H1 (cell line): ENCODE measurements at regions not wholly inside any gene's neighbourhood (a gene's known extent, or its start where the extent isn't known, plus 50 kb on each side); places are given as distances from the start of the nearest gene placed in this dataset.

ENCODE experiments used
- CTCF ChIA-PET: fragments of 300-600 bp; sonication (Branson Sonifier 250); formaldehyde crosslinking; loops from one replicate; lab custom pipeline; 2021; ENCODE audit not compliant: partially characterized antibody; lab: Charles Lee
- POLR2A ChIA-PET: fragments of 300-600 bp; sonication (Branson Sonifier 250); formaldehyde crosslinking; loops from one replicate; lab custom pipeline; 2021; ENCODE audit warnings: inconsistent platforms; ENCODE audit not compliant: partially characterized antibody; lab: Charles Lee
- DNase-seq, 2 experiments: peaks; one replicate each; pipeline versions ENCODE4 v3.0.0 to v3.0.0-alpha.2; 2010 to 2022; ENCODE audit warnings: low spot score in 2 of 2, low read depth in 1 of 2, mixed read lengths in 1 of 2
- FAIRE-seq: peaks from 2 replicates; lab custom pipeline; 2011; peaks lifted over from hg19 to GRCh38; lab: Jason Lieb, UNC
- H2AFZ ChIP-seq: 2 replicates; pipeline ENCODE4 v1.8.1; 2012; ENCODE audit warnings: low read length, inconsistent platforms
- H2AK5ac ChIP-seq: 2 replicates; pipeline ENCODE4 v1.6.1; 2013; ENCODE audit warnings: low read depth, low read length
- H2BK120ac ChIP-seq: replicated peaks from 2 replicates; pipeline ENCODE3; 2013; ENCODE audit warnings: low read depth, low read length, inconsistent platforms
- H2BK12ac ChIP-seq: 2 replicates; pipeline ENCODE4 v1.6.1; 2013; ENCODE audit warnings: low read depth, low read length
- H2BK15ac ChIP-seq: 2 replicates; pipeline ENCODE4 v1.6.1; 2013; ENCODE audit warnings: low read length
- H2BK20ac ChIP-seq: 2 replicates; pipeline ENCODE4 v1.6.1; 2013; ENCODE audit warnings: low read length
- H2BK5ac ChIP-seq: 2 replicates; pipeline ENCODE4 v1.6.1; 2013; ENCODE audit warnings: low read depth, low read length
- H3K14ac ChIP-seq: 2 replicates; pipeline ENCODE4 v1.6.1; 2013; ENCODE audit warnings: inconsistent platforms; ENCODE audit not compliant: insufficient read length
- H3K18ac ChIP-seq: 2 replicates; pipeline ENCODE4 v1.6.1; 2013; ENCODE audit warnings: low read length; ENCODE audit errors: extremely low read depth
- H3K23ac ChIP-seq: 2 replicates; pipeline ENCODE4 v1.6.1; 2013; ENCODE audit warnings: inconsistent platforms; ENCODE audit not compliant: insufficient read length
- H3K23me2 ChIP-seq: 2 replicates; pipeline ENCODE4 v1.6.1; 2013; ENCODE audit warnings: low read depth, low read length
- H3K27ac ChIP-seq: 2 replicates; pipeline ENCODE4 v1.6.1; 2011; ENCODE audit warnings: low read depth, low read length, inconsistent platforms
- H3K27me3 ChIP-seq, 4 experiments: replicated peaks in 1 of 4; 1 replicate in 1 of 4; 2 replicates in 3 of 4; pipeline versions ENCODE4 v1.6.1 to v1.8.1; 2011 to 2013; ENCODE audit warnings: low read length in 3 of 4, mild to moderate bottlenecking in 3 of 4, inconsistent platforms in 2 of 4, mixed read lengths in 2 of 4, moderate library complexity in 1 of 4; ENCODE audit not compliant: control insufficient read depth in 3 of 4, insufficient read depth in 3 of 4; ENCODE audit errors: extremely low read depth in 1 of 4
- H3K36me3 ChIP-seq, 4 experiments: 2 replicates each; pipeline versions ENCODE4 v1.6.1 to v1.8.1; 2011 to 2013; ENCODE audit warnings: mild to moderate bottlenecking in 4 of 4, low read length in 3 of 4, moderate library complexity in 2 of 4, control low read depth in 1 of 4, inconsistent platforms in 1 of 4; ENCODE audit not compliant: insufficient read depth in 4 of 4, control insufficient read depth in 2 of 4
- H3K4ac ChIP-seq: replicated peaks from 2 replicates; pipeline ENCODE3; 2013; ENCODE audit warnings: low read length, low read depth, mixed read lengths, inconsistent platforms; ENCODE audit not compliant: insufficient read length
- H3K4me1 ChIP-seq, 4 experiments: replicated peaks in 1 of 4; 1 replicate in 1 of 4; 2 replicates in 3 of 4; pipeline versions ENCODE4 v1.6.1 to v1.8.1; 2011 to 2013; ENCODE audit warnings: low read length in 3 of 4, inconsistent platforms in 2 of 4, mixed read lengths in 1 of 4; ENCODE audit not compliant: insufficient read depth in 4 of 4, control insufficient read depth in 3 of 4
- H3K4me2 ChIP-seq, 2 experiments: 2 replicates each; pipeline versions ENCODE4 v1.6.1 to v1.8.1; 2011 to 2013; ENCODE audit warnings: low read depth in 2 of 2, low read length in 2 of 2, control low read depth in 1 of 2, inconsistent platforms in 1 of 2, mild to moderate bottlenecking in 1 of 2; ENCODE audit not compliant: insufficient read depth in 1 of 2
- H3K4me3 ChIP-seq, 4 experiments: fragments of 200-600, 300-600 bp in 1 of 4; sonication (generic), shearing (Covaris generic), sonication (Bioruptor Twin) in 1 of 4; 2 replicates each; pipeline versions ENCODE4 v1.5.1 to v1.8.1; 2011 to 2016; ENCODE audit warnings: low read length in 4 of 4, low read depth in 3 of 4, control low read depth in 2 of 4, inconsistent platforms in 2 of 4, mild to moderate bottlenecking in 2 of 4, mixed read lengths in 1 of 4, moderate library complexity in 1 of 4; ENCODE audit not compliant: insufficient read depth in 2 of 4; ENCODE audit errors: extremely low read depth in 1 of 4
- H3K56ac ChIP-seq: replicated peaks from 2 replicates; pipeline ENCODE3; 2013; ENCODE audit warnings: low read depth, mild to moderate bottlenecking, mixed read lengths, low read length, inconsistent platforms; ENCODE audit not compliant: insufficient read length
- H3K79me1 ChIP-seq: 2 replicates; pipeline ENCODE4 v1.6.1; 2013; ENCODE audit warnings: low read depth, low read length, control low read depth
- H3K79me2 ChIP-seq, 2 experiments: 2 replicates each; pipeline versions ENCODE4 v1.6.1 to v1.8.1; 2012 to 2013; ENCODE audit warnings: low read length in 2 of 2, mild to moderate bottlenecking in 2 of 2, inconsistent platforms in 1 of 2; ENCODE audit not compliant: insufficient read depth in 2 of 2, control insufficient read depth in 1 of 2
- H3K9ac ChIP-seq, 4 experiments: replicated peaks in 1 of 4; 1 replicate in 1 of 4; 2 replicates in 3 of 4; pipeline versions ENCODE4 v1.6.1 to v1.8.1; 2011 to 2013; ENCODE audit warnings: low read depth in 3 of 4, low read length in 3 of 4, control low read depth in 2 of 4, mild to moderate bottlenecking in 2 of 4, moderate library complexity in 2 of 4, inconsistent platforms in 1 of 4; ENCODE audit errors: extremely low read depth in 1 of 4
- H3K9me3 ChIP-seq, 2 experiments: 2 replicates each; pipeline versions ENCODE4 v1.6.1 to v1.8.1; 2012 to 2013; ENCODE audit warnings: mild to moderate bottlenecking in 2 of 2, moderate library complexity in 2 of 2, control low read depth in 1 of 2, inconsistent platforms in 1 of 2, low read depth in 1 of 2, low read length in 1 of 2, mixed read lengths in 1 of 2; ENCODE audit not compliant: insufficient read depth in 2 of 2
- H4K20me1 ChIP-seq, 2 experiments: replicated peaks in 1 of 2; 2 replicates each; pipeline versions ENCODE3 to v1.8.1; 2011 to 2013; ENCODE audit warnings: inconsistent platforms in 2 of 2, low read length in 2 of 2, mild to moderate bottlenecking in 1 of 2; ENCODE audit not compliant: insufficient read depth in 2 of 2, control insufficient read depth in 1 of 2
- H4K5ac ChIP-seq: 2 replicates; pipeline ENCODE4 v1.6.1; 2013; ENCODE audit warnings: low read length, low read depth, mixed read lengths, inconsistent platforms; ENCODE audit not compliant: insufficient read length
- H4K8ac ChIP-seq: 2 replicates; pipeline ENCODE4 v1.8.0; 2013; ENCODE audit warnings: mild to moderate bottlenecking, moderate library complexity, low read length, inconsistent platforms; ENCODE audit not compliant: insufficient read depth; ENCODE audit errors: extremely low read depth
- H4K91ac ChIP-seq: replicated peaks from 2 replicates; pipeline ENCODE3; 2013; ENCODE audit warnings: low read length, mixed read lengths, inconsistent platforms; ENCODE audit not compliant: insufficient read length
- BCL11A ChIP-seq, 2 experiments: IDR thresholded peaks; one replicate each; pipeline ENCODE4 v1.6.1; 2011; ENCODE audit warnings: low read depth in 2 of 2, low read length in 2 of 2, mild to moderate bottlenecking in 2 of 2
- CHD2 ChIP-seq: IDR thresholded peaks from 2 replicates; pipeline ENCODE4 v1.6.1; 2012; ENCODE audit warnings: low read length, improper control_type of control experiment
- NRF1 ChIP-seq: IDR thresholded peaks from 2 replicates; pipeline ENCODE4 v1.6.1; 2011; ENCODE audit warnings: mild to moderate bottlenecking, low read depth, low read length, improper control_type of control experiment
- TCF12 ChIP-seq: IDR thresholded peaks from 2 replicates; pipeline ENCODE4 v1.6.1; 2011; ENCODE audit warnings: low read depth, mild to moderate bottlenecking, low read length
- WGBS, 2 experiments: shearing (Covaris generic) in 1 of 2; methylation state at CpG; one replicate each; pipeline versions ENCODE4 v1.1.6 to v1.1.7; 2013 to 2015; ENCODE audit warnings: low lambda C conversion rate in 2 of 2, mixed read lengths in 2 of 2, inconsistent platforms in 1 of 2, low coverage in 1 of 2, missing lambda C conversion rate in 1 of 2; ENCODE audit not compliant: insufficient replicate concordance in 2 of 2, insufficient coverage in 1 of 2, insufficient read length in 1 of 2; ENCODE audit errors: extremely low coverage in 1 of 2, missing lambda C conversion rate in 1 of 2; 5-methylcytosine and 5-hydroxymethylcytosine counted together

DNA sequence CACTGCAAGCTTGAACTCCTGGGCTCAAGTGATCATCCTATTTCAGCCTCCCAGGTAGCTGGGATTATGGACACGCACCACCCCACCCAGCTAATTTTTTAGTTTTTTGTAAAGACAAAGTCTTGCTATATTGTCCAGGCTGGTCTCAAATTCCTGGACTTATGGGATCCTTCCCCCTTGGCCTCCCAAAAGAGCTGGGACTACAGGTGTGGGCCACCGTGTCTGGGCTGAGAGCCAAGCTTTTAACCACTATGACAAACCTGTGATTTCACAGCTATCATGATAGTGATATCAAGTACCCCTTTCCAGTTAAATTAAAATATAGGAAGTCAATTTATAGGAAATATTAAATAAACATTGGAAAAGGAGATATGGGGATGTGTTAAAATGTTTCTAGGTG is 74.6 kb upstream of the IRX6 start:
- H2BK12ac ChIP-seq: no peak overlapping the region
- no peak overlapping the region for H3K56ac ChIP-seq
- no peaks in the 10 kb centered on the region for H3K23me2 ChIP-seq
- H3K79me1 ChIP-seq: no peaks in the 10 kb centered on the region
- H4K8ac ChIP-seq: no peak overlapping the region
- no peak overlapping the region for H2BK15ac ChIP-seq
- H2BK120ac ChIP-seq: no peak overlapping the region
- no peaks in the 10 kb centered on the region for H3K79me2 ChIP-seq
- no peak overlapping the region for H4K5ac ChIP-seq
- H3K4ac ChIP-seq: no peak overlapping the region
- no peak overlapping the region for H3K4me2 ChIP-seq
- ChIA-PET CTCF (interaction anchor here (0.6 to 2.2 kb wide), 11 partner anchors 8 to 311 kb away, joined by 3 to 16 read pairs (median 4); no protein-coding TSS in a partner anchor), POLR2A (no interaction called here)
- peaks cover 0 to 5% (median 3%) of the 10 kb centered on the region in 4 experiments; a peak in 1 of 7 replicates for H3K4me1 ChIP-seq
- 94% methylated on average over 2 of the region's 2 CpGs; no CpG with 5 or more reads in 1 of the 2 experiments for WGBS, 2 experiments
- no peak overlapping the region for H2AK5ac ChIP-seq
- H4K91ac ChIP-seq: no peak overlapping the region
- H3K9me3 ChIP-seq: no peaks in the 10 kb centered on the region
- no peak for FAIRE-seq
- H2AFZ ChIP-seq: no peak overlapping the region
- no peak overlapping the region for H3K9ac ChIP-seq
- no peak overlapping the region for H3K23ac ChIP-seq
- no peaks in the 10 kb centered on the region for H3K36me3 ChIP-seq
- no peak overlapping the region for H2BK20ac ChIP-seq
- H4K20me1 ChIP-seq: no peaks in the 10 kb centered on the region
- H3K18ac ChIP-seq: no peak overlapping the region
- DNase-seq: no peak
- no peak overlapping the region for H3K14ac ChIP-seq
- H3K27me3 ChIP-seq: no peaks in the 10 kb centered on the region; a peak in 1 of 7 replicates
- no peak overlapping the region for H3K27ac ChIP-seq
- H2BK5ac ChIP-seq: no peak overlapping the region
- H3K4me3 ChIP-seq: no peak overlapping the region
- TF ChIP-seq TCF12 (no peak), NRF1 (no peak), BCL11A (IDR thresholded peaks at IDR 0.05; ENCODE audit: low read depth in 2 of 2, low read length in 2 of 2) (no peak), CHD2 (no peak)
